ENCODE measurements at regions not wholly inside any gene's neighbourhood (a gene's known extent, or its start where the extent isn't known, plus 50 kb on each side); places are given as distances from the start of the nearest gene placed in this dataset.
"Not testable (repeated sequence)": the region's sequence is repeated elsewhere in the genome, so short reads cannot be mapped to it uniquely, and the experiment has no call there.

DNA sequence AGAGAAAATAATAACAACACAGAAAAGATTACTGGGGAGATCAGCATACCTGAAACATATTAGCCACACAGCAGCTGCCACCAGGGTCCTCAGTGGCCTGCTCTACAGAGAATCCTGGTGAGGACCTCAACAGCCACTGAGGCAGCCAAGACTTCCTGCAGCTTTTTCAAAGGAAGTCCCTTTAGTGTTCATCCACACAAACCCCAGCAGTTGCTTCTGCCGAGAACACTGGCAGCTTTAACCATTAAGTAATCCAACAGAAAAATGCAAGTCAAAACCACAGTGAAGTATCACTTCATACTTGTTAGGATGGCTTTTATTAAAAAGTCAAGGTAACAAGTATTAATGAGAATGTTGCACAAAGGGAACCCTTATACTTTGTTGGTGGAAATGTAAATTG, 542.0 kb upstream of the GCFC2 start:
- DNase-seq: no peak

DNA sequence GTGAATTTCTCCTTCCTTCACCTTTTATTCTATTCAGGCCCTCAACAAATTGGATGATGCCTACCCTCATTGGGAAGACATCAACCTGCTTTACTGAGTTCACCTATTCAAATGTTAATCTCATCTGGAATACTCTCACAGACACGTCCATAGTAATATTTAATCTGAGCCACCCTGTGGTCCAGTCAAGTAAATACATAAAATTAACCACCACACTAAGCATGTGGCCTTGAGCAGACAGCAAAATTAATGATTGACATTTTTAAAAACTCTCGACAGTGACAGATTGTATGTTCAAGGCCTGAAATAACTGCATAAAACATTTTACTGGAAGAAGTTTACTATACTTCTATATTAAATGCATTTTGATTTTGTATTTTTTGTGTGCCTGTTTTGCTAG, 540.6 kb upstream of the GCFC2 start:
- DNase-seq: no peak

DNA sequence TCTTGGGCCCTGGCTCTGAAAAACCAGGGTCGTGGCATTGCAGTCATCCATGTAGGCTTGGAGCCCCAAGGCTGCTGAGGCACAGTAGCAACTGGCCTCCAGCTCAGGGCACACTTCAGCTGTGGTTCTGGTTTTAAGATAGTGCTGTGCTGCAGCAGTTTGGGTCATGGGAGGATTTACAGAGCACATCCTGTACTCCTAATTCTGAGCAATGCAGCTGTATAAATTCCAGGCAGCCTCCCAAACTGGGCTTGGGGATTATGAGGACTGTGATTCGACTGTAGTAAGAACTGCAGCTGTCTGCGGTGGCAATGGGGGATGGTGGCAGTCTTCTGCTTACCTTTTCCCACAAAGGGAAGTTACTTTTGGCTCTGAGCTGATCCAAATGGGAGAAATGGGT, 536.3 kb upstream of the GCFC2 start:
- no peak for DNase-seq

DNA sequence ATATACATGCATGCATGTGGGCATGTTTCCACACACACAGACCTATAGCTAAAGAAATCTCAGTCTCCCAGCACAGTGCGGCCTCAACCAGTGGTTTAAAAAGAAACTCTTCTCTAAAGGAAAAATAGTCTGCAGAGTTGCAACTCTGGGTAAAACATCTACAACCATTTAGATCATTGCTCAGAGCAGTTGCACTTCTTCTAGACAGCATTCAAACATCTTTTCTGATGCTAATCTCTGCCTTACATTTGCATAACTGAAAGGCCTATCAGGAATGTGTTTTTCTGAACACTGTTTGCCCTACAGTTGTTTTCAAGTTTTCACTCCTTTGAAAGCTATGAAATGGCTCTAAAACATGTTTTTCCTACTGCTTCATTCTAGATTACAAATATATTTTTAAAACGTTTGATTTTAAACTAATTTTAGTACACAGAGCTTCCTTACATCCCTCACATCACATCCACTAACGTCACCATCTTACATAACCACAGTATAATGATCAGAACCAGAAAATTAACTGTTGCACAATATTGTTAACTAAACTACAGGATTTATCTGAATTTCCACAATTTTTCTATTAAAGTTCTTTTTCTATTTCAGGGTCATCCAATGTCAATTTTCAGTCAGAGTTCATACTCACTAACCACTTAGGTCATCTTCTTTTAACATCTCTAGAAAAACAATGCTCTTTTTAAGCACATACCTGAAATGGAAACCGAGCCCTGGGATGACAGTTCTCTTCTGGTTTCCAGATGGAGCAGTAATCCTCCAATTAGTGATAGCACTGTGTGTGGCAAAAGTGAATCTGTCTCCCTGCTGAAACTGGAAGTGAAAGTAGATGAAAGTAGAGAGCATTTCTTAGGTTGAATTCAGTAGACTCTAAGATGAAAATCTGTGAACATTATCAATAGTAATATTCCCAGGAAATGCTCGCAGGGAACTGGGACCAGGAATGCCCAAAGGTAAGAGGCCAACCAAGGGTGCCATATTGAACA, 501.6 kb upstream of the GCFC2 start:
- DNase-seq: no peak

DNA sequence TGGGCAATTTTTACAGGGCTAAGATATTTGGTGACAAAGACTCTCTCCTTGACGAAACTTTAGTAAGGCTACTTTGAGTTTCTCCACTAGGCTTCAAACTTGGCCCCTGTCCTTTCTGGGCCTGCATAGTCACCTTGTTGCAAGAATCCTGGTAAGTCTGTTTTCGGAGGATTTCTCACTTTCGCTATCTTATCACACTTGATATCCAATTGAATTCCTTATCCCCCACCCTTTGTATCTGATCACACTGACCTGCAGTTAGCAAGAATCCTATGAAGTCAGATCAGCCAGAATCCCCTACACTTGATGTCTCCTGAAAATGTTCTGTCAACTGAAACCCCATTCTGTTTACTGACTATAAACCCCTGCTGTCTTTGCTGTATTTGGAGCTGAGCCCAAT, 499.8 kb upstream of the GCFC2 start:
- DNase-seq: no peak

DNA sequence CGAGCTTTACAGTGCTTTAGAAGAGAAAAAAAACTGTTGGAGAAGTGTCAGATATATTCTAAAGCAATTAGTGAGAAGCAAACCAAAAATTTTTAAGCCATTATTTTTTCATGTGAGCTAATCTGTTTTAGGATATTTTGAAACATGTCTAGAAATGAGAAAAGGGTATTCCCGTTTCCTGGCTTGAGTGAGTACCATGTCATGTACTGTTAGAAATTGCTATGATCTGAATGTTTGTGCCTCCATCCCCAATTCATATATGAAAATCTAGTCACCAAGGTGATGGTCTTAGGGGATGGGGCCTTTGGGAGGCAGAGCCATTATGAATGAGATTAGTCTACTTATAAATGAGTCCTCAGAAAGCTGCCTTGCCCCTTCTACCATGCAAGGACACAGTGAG, 493.3 kb upstream of the GCFC2 start:
- DNase-seq: no peak

DNA sequence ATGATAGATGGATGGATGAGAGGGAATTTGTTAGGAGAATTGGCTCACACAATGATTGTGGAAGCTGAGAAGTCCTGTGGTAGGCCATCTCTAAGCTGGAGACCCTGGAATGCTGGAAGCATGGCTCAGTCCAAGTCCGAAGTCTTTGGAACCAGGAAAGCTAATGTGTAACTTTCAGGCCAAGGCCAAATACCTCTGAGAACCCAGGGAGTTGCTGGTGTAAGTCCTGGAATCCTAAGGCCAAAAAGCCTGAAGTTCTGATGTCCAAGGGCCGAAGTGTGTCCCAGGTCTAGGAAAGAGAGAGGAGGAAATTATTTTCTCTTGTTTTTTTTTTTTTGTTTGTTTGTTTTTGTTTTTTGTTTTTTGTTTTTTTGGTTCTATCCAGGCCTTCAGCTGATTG, 492.2 kb upstream of the GCFC2 start:
- no peak for DNase-seq

DNA sequence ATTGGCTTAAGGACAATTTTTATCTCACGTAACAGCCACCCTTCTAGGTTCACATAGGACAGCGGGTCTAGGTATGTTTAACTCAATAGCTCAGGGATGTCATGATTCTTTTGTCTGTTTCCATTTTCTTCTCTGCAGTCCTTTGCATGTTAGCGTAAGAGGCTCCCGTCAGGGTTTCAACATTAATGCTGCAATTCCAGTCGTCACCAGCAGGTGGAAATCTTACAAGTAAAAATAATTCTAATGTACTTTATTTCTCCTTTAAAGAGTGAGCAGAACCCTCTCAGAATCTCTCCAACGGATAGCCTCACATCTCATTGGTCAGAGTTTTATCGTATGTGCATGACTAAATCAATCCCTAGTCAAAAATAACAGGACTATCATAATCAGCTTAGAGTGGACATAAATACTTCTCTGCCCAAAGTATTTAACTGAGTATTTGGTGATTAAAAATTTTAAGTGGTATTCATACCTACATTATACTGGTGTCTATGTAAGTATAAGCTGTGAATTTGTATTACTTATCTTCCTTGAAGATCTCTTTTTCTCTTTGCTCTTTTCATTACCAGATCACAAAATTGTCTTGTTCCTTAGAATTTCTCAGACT, 487.2 kb upstream of the GCFC2 start:
- DNase-seq: peak; percentile 65

DNA sequence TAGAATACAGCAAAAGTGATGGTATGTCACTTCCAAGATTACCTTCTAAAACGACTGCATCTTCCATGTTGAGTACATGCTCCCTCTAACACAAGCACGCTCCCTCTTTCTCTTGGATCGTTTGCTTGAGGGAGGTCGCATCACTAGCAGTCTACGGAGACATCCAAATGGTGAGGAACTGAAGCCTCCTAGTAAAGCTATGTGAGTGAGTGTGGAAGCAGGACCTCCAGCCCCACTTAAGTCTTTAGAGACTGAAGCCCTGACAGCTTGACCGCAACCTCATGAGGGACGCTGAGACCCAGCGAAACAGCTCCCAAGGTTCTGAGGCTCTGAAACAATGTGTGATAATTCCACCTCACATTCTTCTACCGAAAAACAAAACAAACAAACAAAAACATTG, 486.7 kb upstream of the GCFC2 start:
- no peak for DNase-seq

DNA sequence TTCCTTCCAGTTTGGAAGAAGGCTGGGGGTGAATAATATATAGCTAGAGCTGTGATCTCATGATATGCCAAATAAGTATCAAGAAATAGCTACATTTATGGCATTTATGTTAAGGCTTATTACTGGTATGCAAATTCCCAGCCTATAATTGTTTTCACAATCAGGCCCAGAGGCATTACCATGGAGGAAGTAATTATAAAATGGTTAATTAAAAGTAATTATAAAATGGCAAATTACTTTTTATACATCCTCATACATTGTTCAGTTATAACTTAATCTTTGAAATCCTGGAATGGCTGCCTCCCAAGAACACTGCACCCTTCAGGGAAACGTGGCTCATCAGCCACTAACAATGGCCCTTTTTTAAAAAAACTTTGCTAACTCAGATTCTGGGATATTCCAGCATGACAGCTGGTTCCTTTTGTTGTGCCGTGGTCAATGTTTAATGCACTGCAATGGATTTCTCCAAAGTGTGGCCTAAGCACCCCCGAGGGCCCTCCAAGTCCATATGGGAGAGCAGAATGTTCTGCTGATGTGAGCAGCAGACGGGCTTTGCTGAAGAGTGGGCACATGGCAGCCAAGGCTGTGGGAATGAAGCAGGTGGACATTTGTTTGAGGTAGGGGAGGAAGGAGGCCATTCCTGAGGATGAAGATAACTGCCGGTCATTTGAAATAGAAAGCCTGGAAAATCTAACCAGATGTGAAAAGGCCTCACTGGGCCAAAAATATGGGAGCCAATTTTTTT, 483.5 kb upstream of the GCFC2 start:
- DNase-seq: no peak

DNA sequence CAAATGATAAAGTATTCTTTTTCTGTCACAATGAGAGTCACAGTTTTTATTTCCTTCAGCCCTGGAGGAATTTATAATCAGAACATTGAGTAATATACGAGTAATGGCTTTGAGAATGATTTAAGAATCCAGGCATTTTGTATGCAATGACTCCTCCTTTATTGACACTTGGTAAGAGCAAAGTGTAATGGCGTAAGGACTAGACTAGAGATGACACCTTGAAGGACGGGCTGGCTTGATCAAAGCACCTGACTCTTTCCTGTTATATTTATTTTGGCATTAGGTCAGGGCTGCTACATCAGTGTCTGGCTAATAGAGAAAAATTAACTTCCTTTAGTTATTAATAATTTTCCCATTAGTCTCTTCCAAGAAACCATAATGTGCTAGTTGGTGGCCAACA, 482.4 kb upstream of the GCFC2 start:
- DNase-seq: no peak

DNA sequence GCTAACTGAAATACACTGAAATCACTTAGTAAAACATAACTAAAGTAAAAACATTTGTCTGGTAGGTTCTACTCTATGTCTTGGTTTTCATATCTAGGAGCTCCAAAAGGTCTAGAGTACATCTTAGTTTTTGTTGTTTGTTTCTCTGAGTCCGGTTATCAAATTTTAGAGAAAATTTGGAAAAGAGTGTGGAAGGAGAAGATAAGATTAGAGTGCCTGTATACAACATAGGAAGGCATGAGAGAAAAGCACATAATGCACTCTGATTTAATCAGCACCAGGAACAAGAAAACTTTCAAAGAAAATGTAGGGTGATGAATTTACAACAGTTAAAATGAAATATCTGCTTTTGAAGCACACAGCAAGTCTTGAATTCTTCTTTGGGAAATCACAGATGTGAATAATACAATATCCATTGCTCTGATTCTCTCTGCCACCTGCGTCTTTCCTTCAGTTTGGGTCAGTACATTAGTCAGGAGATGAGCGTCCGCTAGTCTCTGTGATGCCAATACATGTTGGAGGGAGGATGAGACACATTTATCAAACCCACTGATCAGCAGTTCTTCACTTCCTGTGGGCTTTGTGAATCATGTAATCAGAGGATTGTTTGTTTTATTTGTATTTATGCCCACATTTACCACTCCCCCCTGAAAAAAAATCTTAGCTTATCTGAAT, 477.8 kb upstream of the GCFC2 start:
- no peak for DNase-seq

DNA sequence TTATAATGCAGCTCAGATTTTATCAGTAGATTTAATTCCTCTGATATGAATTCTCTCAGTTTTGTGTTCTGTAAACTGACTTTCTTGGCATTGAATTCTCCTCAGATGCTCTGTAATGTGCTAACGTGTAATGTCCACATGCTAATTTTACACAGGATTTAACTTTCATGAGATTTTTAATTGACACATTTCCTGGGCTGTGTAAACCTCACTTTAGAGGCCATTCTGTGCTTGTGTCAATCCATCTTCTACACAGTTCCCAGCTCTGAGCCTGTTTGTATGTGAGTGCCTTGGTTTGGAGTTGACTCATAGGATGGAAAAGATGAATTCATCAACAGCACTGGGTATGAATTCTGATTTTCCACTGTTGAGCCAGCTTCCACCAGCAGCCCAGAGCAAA, 476.7 kb upstream of the GCFC2 start:
- DNase-seq: no peak

DNA sequence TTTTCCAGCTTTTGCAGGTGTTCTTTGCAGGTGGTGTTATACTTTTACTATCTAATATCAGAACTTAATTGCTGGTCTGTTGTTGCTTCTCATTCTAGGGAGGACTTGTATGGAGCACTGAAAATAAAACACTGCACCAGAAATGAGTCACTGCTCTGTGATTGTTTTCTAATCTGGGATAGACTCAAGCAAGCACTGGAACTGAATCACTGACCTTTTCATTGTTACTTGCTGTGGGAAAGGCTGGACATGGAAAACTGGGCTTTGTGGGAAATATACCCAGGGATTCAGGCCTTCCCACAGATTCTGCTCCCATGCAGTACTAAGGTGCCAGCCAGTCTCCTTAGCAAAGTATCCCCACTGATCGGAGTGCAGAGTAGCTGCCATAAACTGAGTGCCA, 470.0 kb upstream of the GCFC2 start:
- no peak for DNase-seq

DNA sequence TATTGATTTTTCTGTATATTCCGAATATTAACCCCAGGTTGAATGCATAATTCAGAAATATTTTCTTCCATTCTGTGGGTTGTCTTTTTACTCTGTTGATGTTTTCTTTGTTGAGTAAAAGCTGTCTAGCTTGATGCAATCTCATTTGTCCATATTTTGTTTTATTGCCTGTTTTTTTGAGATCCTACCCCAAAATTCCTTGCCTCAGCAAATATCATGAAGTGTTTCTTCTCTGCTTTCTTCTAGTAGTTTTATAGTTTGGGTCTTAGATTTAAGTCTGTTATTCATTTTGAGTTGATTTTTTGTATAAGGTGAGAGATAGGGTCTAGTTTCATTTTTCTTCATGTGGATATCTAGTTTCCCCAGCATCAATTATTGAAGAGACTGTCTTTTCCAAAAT, 467.9 kb upstream of the GCFC2 start:
- DNase-seq: no peak

DNA sequence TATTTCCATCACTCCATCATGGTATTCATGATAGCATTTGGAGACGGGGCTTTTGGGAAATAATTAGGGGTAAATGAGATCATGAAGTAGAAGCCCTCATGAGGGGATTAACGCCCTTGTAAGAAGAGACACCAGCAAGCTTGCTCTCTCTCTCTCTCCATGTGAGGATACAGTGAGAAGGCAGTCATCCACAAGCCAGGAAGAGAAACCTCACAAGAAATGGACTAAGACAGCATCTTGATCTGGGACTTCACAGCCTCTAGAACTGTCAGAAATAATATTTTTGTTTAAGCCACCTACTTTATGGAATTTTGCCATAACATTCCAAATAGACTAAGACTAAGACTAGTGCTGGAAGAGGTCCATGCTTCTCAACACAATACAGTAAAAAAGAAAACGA, 464.6 kb upstream of the GCFC2 start:
- no peak for DNase-seq

DNA sequence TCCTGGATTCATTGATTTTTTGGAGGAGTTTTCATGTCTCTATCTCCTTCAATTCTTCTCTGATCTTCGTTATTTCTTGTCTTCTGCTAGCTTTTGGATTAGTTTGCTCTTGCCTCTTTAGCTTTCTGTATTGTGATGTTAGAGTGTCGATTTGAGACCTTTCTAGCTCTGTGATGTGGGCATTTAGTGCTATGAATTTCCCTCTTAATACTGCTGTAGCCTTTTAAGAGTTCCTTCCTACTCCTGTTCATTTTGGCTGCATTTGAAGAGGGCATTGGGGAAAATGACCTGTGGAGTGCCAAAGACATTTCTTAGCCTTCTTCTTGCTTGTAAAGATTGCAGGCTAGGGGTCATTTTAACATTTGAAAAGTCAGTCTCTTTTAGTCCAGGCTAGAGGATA, 463.8 kb upstream of the GCFC2 start:
- no peak for DNase-seq

DNA sequence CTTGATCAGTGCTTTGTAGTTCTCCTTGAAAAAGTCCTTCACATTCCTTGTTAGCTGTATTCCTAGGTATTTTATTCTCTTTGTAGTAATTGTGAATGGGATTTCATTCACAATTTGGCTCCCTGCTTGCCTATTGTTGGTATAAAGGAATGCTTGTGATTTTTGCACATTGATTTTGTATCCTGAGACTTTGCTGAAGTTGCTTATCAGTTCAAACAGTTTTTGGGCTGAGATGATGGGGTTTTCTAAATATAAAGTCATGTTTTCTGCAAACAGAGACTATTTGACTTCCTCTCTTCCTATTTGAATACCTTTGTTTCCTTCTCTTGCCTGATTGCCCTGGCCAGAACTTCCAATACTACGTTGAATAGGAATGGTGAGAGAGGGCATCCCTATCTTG, 462.5 kb upstream of the GCFC2 start:
- DNase-seq: not testable (repeated sequence)

DNA sequence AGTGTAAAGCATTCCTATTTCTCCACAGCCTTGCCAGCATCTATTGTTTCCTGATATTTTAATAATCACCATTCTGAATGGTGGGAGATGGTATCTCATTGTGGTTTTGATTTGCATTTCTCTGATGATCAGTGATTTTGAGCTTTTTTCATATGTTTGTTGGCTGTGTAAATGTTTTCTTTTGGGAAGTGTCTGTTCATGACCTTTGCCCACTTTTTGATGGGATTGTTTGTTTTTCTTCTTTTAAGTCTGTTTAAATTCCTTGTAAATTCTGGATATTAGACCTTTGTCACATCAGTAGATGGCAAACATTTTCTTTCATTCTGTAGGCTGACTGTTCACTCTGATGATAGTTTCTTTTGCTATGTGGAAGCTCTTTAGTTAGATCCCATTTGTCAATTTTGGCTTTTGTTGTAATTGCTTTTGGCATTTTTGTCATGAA, 461.5 kb upstream of the GCFC2 start:
- not testable (repeated sequence) for DNase-seq

DNA sequence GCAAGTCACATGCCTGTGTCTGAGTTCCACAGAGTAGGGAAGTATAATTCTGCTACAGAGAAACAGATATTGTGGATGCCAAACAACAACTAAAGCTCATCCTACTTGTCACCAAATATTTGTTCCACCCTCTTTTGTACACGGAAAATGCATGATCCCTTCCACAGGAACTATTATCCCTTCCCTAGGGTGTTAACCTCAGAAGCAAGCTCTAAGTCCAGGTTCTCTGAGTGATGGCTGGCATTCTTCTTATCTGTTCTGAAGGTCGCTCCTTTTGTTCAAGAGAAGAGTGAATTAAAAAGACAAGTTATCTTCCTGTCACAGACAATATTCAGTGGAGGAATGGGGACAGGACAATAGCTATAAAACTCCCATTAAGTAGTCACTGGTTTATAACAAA, 460.1 kb upstream of the GCFC2 start:
- DNase-seq: no peak

DNA sequence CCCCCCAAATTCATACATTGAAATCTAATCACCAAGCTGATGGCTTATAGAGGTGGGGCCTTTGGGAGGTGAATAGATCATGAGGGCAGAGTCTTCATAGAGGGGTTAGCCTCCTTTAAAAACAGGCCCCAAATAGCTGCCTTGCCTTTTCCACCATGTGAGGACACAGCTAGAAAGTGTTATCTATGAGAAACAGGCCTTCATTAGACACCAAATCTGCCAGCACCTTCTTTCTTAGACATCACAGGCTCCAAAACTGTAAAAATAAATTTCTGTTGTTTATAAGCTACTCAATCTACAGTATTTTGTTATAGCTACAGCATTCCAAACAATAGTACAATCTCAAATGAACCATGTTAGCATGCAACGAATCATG, 459.3 kb upstream of the GCFC2 start:
- no peak for DNase-seq

DNA sequence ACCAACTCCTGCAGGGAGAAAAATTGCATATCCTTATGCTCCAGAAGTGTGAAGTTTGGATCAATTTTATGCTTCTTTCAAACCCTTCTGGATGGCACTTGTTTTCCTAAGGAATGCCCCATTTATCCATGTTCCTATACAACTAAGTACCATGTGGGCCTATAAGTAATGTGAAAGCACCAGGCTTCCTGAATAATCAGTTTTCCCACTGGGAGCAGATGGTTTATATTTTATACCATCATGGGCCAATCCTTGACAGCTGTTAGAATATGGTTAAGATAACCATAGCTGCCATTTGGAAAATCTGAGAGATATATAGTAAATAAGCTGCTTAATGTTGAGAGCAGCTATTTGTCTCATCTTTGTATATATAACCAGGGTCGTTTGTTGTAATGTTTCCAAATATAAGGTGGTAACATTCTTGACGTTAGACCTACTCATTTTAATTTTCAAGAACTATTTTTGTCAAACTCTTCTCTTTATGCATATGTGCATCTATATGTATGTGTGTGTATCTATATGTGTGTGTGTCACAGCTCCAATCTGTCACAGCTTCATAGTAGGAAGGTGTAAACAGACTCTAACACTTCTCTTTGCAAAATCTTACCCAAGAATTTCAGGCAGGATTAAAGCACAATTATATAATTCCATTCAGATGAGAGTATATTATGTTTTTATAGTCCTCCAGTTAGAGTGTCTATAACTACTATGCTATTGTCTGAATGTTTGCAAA, 458.7 kb upstream of the GCFC2 start:
- DNase-seq: no peak

DNA sequence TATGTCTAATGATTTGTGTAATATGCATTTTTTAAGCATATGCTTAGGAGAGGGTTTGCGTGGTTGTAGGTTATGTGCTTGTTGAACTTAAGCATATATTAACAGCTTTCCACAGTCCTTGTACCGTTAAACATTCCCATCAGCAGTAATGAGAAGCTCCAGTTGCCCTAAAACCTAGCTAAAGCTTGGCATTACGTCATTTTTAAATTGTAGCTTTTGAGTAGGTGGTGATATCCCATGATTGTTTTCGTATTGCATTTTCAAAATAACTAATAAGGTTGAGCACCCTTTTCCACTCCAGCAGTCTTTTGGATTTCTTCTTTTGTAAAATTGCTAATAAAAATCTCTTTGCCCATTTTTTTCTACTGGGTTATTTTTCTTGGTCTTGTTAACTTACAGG, 453.1 kb upstream of the GCFC2 start:
- no peak for DNase-seq
